ENCODE measurements at regions not wholly inside any gene's neighbourhood (a gene's known extent, or its start where the extent isn't known, plus 50 kb on each side); places are given as distances from the start of the nearest gene placed in this dataset.

- TF ChIP-seq CTCF (IDR thresholded peaks at IDR 0.05) (no peak), POLR2A (IDR thresholded peaks at IDR 0.05) (no peak)
These were observed 77.7 kb upstream of the B3GAT1 start for GRCh38 chr11:134489728-134490127.

Measured in right lobe of liver (tissue), 4 donors.